SK-N-MC (cell line): ENCODE measurements at regions not wholly inside any gene's neighbourhood (a gene's known extent, or its start where the extent isn't known, plus 50 kb on each side); places are given as distances from the start of the nearest gene placed in this dataset.

Source experiments
- DNase-seq: peaks from one replicate; pipeline ENCODE4 v3.0.0-alpha.2; 2011; ENCODE audit warnings: low read depth, low spot score
- H3K27ac ChIP-seq: fragments of 200-600 bp; sonication (generic); 2 replicates; pipeline ENCODE4 v1.5.1; 2016; ENCODE audit warnings: mixed run types
- H3K36me3 ChIP-seq: fragments of 200-600 bp; sonication (generic); 2 replicates; pipeline ENCODE4 v1.6.1; 2017; ENCODE audit warnings: antibody characterized with exemption, low read length, mixed read lengths; ENCODE audit not compliant: insufficient read depth
- H3K4me3 ChIP-seq: fragments of 200-600 bp; sonication (generic); 2 replicates; pipeline ENCODE4 v1.5.1; 2016
- H3K9ac ChIP-seq: fragments of 200-600 bp; sonication (generic); 2 replicates; pipeline ENCODE4 v1.8.0; 2017; ENCODE audit warnings: mixed run types, mixed read lengths; ENCODE audit not compliant: insufficient read length
- H3K9me3 ChIP-seq: fragments of 200-600 bp; sonication (generic); 2 replicates; pipeline ENCODE4 v1.6.1; 2017; ENCODE audit warnings: low read depth, mild to moderate bottlenecking, antibody characterized with exemption, low read length, moderate library complexity, mixed read lengths
- EZH2 ChIP-seq: fragments of 200-600 bp; sonication (generic); IDR thresholded peaks from one replicate; pipeline ENCODE4 v1.6.1; 2017; ENCODE audit warnings: antibody characterized with exemption
- FOXP2 ChIP-seq: optimal IDR thresholded peaks from 2 replicates; pipeline ENCODE3; 2011; ENCODE audit warnings: mild to moderate bottlenecking, moderate library complexity; ENCODE audit not compliant: insufficient read depth; ENCODE audit errors: extremely low read length, control extremely low read depth
- POLR2AphosphoS5 ChIP-seq: IDR thresholded peaks from 2 replicates; pipeline ENCODE4 v1.6.1; 2012; ENCODE audit warnings: mild to moderate bottlenecking, low read depth, low read length, borderline replicate concordance

DNA sequence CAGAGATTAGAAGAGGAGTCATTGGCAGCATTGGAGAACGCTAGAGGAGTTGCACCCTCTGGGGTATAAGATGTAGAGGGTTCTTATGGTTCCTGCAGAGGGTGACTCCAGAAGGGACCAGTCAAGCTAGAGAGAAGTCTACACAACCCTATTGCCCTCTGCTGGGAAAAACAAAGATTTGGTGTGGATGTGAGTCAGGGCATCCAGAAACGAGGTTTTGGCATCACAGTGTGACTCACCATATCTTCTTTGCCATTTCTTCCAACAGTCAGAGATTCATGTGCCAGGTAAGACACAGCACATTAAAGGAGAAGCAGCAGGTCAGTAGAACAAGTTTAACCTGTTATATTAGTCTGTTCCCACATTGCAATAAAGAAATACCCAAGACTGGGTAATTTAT, 598.8 kb downstream of the MAFB start:
- Histone ChIP-seq H3K27ac (no peak overlapping the region), H3K9ac (no peak overlapping the region), H3K36me3 (no peaks in the 10 kb centered on the region), H3K4me3 (no peak overlapping the region), H3K9me3 (no peaks in the 10 kb centered on the region)
- DNase-seq = no peak
- TF ChIP-seq FOXP2 (no peak), EZH2 (no peak), POLR2AphosphoS5 (no peak)

DNA sequence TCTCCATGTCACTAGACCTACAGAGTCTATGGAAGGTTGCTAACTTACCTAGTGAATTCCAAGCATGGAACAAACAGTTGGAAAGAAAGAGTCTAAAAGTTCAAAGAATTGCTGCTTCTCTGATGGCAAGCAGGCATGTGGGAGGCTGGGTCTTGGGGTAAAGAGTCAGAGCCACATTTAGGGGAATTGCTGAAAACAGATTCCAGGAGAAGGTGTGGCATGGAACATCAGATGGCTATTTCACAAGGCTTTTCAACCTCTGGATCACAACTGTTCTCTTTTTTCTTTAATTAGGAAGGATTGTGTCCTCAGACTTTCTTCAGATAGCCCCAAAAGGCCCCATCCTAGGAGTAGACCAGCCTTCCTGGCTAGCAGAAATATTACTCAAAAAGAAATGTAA, 601.5 kb downstream of the MAFB start:
- Histone ChIP-seq H3K4me3 (no peak overlapping the region), H3K36me3 (no peaks in the 10 kb centered on the region), H3K9me3 (no peaks in the 10 kb centered on the region), H3K27ac (no peak overlapping the region), H3K9ac (no peak overlapping the region)
- TF ChIP-seq EZH2 = no peak
- no peak for TF ChIP-seq POLR2AphosphoS5
- TF ChIP-seq FOXP2 = no peak
- DNase-seq = no peak

DNA sequence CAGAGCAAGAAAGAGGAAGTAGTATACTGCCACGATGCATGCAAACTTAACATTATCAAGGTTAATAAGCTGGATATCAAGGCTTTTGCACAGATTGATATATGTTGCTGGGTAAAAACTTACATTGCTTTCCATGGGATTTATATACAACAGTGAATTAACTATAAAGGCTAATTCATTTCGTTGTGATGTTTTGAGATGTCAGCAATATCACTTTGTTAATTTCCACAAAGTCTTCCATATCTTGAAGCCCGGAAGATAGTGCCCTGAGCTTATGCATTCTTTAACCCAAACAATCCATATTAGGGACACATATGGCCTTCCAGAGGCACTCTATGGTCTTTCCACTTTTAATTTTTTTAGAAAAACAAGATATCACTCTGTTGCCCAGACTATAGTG, 603.5 kb downstream of the MAFB start:
- Histone ChIP-seq H3K9me3 (no peaks in the 10 kb centered on the region), H3K27ac (no peak overlapping the region), H3K4me3 (no peak overlapping the region), H3K36me3 (no peaks in the 10 kb centered on the region), H3K9ac (no peak overlapping the region)
- TF ChIP-seq FOXP2 (no peak), POLR2AphosphoS5 (no peak), EZH2 (no peak)
- DNase-seq = no peak

DNA sequence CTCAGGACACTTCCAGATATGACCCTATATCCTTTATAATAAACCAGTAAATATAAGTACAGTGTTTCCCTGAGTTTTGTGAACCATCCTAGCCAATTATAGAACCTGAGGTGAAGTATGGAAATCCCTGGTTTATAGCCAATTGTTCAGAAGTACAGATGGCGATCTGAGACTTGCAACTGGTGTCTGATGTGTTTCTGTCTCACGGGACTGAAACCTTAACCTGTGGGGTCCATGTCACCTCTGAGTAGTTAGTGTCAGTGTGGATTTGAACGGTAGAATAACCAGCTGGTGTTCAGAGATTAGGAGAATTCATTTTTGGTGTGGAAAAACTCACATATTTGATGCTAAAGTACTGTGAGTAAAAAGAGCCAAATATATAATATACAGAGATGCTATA, 606.6 kb downstream of the MAFB start:
- no peaks in the 10 kb centered on the region for H3K36me3 ChIP-seq
- no peak for DNase-seq
- TF ChIP-seq FOXP2 (no peak), EZH2 (no peak), POLR2AphosphoS5 (no peak)
- H3K27ac ChIP-seq = no peak overlapping the region
- H3K4me3 ChIP-seq = no peak overlapping the region
- no peaks in the 10 kb centered on the region for H3K9me3 ChIP-seq
- H3K9ac ChIP-seq = no peak overlapping the region

DNA sequence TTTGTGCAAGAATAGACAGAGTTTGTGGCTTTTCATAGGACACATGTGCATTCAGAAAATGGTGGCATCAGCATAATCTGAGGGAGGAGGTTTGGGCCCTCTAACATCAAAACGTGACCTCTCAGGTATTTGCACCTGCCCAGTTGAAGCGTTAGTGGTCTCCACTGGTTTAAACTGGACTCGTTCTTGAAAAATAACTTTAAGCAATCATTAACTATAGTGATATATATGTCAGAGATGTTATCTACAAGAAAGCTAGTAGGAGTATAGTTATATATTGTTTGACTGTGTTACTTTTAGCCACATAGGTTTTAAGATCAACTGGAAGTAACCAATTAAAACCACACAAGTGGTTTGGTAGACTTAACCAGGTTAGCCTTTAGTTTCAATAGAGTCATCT, 607.4 kb downstream of the MAFB start:
- Histone ChIP-seq H3K9me3 (no peaks in the 10 kb centered on the region), H3K27ac (no peak overlapping the region), H3K4me3 (no peak overlapping the region)

DNA sequence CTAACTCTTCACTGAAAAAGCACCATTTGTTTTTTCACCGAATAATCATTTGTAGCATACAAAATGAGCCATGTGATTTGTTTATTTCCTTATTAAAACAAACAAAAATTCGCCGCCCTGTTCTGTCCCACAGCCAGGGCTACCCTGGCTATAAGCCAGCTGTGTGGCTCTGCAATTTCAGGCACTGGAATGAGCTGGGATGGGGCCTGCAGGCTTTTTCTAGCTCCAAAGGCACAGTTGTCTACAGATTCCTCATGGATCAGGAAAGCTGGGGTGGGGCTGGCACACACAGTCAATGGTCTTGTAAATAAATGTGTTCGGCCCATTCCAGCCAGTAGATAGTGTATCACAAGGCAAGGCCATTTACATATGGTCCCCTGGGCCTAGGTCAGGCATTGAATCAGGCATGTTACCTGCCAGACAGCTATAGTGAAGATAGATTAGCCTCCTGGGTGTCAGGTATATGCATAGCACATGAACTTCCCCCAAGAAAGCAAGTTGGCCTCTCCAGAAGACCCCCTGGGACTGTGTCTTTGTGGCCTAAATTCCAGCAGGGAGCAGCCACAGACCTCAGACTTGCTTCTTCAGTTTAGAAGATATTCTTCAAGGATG, 608.9 kb downstream of the MAFB start:
- no peak overlapping the region for H3K27ac ChIP-seq
- DNase-seq = no peak
- H3K9me3 ChIP-seq = no peaks in the 10 kb centered on the region
- no peak for TF ChIP-seq EZH2
- TF ChIP-seq FOXP2 = no peak
- TF ChIP-seq POLR2AphosphoS5 = no peak
- H3K36me3 ChIP-seq = no peaks in the 10 kb centered on the region
- H3K4me3 ChIP-seq = no peak overlapping the region
- H3K9ac ChIP-seq = no peak overlapping the region

More for the DNA sequence above, 607.4 kb downstream of the MAFB start:
- Histone ChIP-seq H3K36me3 (no peaks in the 10 kb centered on the region), H3K9ac (no peak overlapping the region)
- DNase-seq = no peak
- no peak for TF ChIP-seq POLR2AphosphoS5
- no peak for TF ChIP-seq EZH2
- no peak for TF ChIP-seq FOXP2

DNA sequence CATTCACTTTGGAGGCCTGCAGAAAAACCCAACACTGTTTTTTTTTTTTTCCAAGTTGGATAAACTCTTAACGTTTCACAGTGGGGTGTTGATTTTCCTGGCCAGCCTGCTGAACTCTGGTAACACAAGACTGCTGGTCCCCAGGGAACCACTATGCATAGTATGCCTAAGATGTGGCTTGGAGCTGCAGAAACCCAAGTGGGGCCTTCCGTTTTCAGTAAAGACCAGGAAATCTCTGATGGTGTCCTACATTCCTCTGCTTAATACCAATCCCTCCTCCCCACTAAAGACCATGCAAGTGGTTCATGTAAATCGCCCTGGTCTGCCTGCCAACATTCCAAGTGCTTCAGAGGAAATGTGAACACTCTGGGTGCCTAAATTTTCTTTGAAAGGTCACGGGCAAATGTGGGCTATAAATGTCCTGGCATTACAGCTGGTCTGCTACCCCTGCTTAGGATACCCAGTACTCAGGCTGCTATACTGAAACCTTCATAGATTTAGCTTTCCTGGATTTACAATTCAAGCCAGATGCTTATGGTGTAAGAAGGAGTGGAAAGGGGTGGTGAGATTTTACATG, 615.4 kb downstream of the MAFB start:
- H3K36me3 ChIP-seq = no peaks in the 10 kb centered on the region
- H3K27ac ChIP-seq = peak overlapping the region; percentile 70
- TF ChIP-seq EZH2 (no peak), FOXP2 (peak; percentile 36), POLR2AphosphoS5 (peak; percentile 41; the same call in 1 of the 2 replicates)
- no peak overlapping the region for H3K9ac ChIP-seq
- H3K9me3 ChIP-seq = no peaks in the 10 kb centered on the region
- peak overlapping the region; percentile 65 for H3K4me3 ChIP-seq
- peak; percentile 95 for DNase-seq

DNA sequence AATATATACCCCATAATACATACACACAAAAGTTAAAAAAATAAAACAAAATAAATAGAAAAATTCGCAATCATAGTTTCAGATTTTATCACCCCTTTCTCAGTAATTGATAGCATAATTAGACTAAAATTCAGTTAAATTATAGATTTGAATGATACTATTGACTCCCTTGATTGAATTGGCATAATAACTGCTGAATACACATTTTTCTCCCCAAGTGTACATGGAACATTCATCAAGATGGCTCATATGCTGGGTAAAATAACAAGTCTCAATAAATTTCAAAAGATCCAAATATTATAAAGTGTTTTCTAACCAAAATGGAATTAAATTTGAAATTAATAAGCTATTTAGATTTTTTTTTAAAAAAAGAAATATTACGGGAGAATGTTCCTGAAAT, 616.1 kb downstream of the MAFB start:
- no peak overlapping the region for H3K9ac ChIP-seq
- H3K9me3 ChIP-seq = no peaks in the 10 kb centered on the region
- H3K27ac ChIP-seq = peak overlapping the region; percentile 70; the same call in 1 of the 2 replicates
- no peaks in the 10 kb centered on the region for H3K36me3 ChIP-seq
- TF ChIP-seq EZH2 = no peak
- no peak for TF ChIP-seq POLR2AphosphoS5
- TF ChIP-seq FOXP2 = no peak
- DNase-seq = no peak
- peak overlapping the region; percentile 65; the same call in 1 of the 2 replicates for H3K4me3 ChIP-seq
